Sciatic nerve (tissue), 2 donors: ENCODE measurements at regions not wholly inside any gene's neighbourhood (a gene's known extent, or its start where the extent isn't known, plus 50 kb on each side); places are given as distances from the start of the nearest gene placed in this dataset.
A peak's percentile ranks its signal among the peaks of the same experiment; 100 is the strongest.
"Not testable (repeated sequence)": the region's sequence is repeated elsewhere in the genome, so short reads cannot be mapped to it uniquely, and the experiment has no call there.

Experiments used
- ATAC-seq: fragments of 200-7000 bp; cut with Tn5 transposase; one replicate; pipeline ENCODE4 v1.9.1; 2020; ENCODE audit warnings: mild to moderate bottlenecking, moderate library complexity
- DNase-seq: peaks from one replicate; pipeline ENCODE4 v3.0.0-alpha.2; 2020; ENCODE audit warnings: low spot score
- intact Hi-C: fragments of 100-400 bp; cut with DNase I; formaldehyde crosslinking; loops from one replicate; pipeline ENCODE4 v1.14.2; 2022
- donor health status: DM: no; HTN: no; CAD: no.
- donor health status: DM: no; HTN: no; CAD: no.

- intact Hi-C loops = no loop called here
- DNase-seq (no peak), ATAC-seq (no peak)
Observed at GRCh38 chr15:95019907-95020306, 788.5 kb downstream of the MCTP2 start.

- intact Hi-C loops = no loop called here
- DNase-seq (no peak), ATAC-seq (no peak)
Observed at GRCh38 chr15:95021816-95022215, 790.5 kb downstream of the MCTP2 start.

GRCh38 chr15:95024351-95024750 is 793.0 kb downstream of the MCTP2 start:
- ATAC-seq (no peak), DNase-seq (no peak)
- intact Hi-C loops = no loop called here

- ATAC-seq = peak; percentile 60
- intact Hi-C loops = no loop called here
- DNase-seq = peak; percentile 73
Observed at GRCh38 chr15:95025924-95026728, 794.8 kb downstream of the MCTP2 start.

DNA sequence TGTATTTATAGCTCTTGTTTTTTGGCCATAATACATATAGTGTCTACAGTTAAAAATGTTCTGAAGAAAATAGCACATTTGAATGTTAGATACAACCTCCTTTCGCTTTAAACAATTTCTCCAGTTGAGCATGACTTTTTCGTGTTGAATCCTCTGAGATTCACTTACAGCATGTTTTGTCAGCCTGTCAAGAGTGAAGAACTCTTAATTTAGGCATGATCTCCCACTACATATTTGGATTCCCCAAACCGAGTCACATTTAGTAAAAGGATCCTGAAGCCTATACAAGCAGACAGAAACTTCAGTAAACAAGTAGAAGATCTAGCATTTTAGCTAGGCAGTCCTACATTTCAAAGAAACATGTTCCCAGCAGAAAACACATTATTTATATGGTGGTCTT is 796.6 kb downstream of the MCTP2 start:
- intact Hi-C loops = no loop called here
- DNase-seq = no peak
- no peak for ATAC-seq

DNA sequence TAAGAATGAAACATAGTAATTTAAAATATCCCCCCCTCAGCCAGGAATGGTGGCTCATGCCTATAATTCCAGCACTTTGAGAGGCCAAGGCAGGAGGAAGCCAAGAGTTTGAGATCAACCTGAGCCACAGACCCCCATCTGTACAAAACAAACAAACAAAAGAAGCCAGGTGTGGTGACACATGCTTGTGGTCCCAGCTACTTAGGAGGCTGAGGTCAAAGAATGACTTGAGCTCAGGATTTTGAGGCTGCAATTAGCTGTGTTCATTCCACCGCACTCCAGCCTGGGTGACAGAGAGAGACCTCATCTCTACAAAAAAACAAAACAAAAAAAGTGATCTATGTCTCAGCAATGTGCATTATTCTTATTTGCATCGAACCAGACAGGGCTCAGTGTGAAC is 800.8 kb downstream of the MCTP2 start:
- ATAC-seq (no peak), DNase-seq (no peak)
- intact Hi-C loops = loop anchor here (5.0 kb wide), 1 partner anchor 935 kb away; no protein-coding TSS in a partner anchor

DNA sequence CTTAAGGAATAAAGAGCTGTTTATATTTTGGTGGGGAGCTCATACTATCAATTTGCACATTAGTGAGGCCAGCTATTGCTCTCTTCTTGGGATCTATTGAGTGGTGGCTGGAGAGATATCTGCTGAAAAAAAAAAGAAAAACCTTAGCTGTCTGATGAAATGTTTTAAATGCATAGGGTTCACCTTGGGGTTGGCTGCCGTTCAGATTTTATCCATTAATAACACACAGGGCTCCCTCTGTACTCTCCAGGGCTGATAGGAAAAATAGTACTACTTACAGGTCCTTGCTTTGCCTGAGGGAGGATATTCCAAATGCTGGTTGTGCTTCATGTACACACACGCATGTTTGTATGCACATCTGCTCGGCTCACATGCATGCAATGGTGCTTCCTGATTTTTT is 803.7 kb downstream of the MCTP2 start:
- intact Hi-C loops = no loop called here
- DNase-seq (no peak), ATAC-seq (no peak)

GRCh38 chr15:95041297-95041696 is 809.9 kb downstream of the MCTP2 start:
- intact Hi-C loops = no loop called here

GRCh38 chr15:95043236-95043932 is 812.0 kb downstream of the MCTP2 start:
- intact Hi-C loops, DNase-seq, ATAC-seq: not testable (repeated sequence)

More at GRCh38 chr15:95041297-95041696, 809.9 kb downstream of the MCTP2 start:
- ATAC-seq (peak; percentile 44), DNase-seq (no peak)

DNA sequence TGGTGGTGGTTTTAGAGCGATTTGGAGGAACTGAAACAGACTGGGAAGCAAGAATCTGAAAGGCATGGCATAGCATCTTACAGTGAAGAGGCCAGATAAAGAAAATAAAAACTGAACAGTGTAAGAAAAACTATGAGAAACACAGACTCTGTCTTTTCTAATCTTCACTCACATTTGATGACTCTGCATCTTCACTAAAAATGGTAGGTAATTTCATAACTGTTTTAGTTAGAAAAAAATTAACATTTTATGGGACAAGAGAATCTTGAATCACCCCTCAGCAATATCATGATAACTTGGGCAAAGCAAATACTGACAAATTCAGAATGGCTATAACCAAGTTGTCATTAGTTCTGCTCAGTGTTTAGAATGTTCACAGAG is 812.6 kb downstream of the MCTP2 start:
- ATAC-seq (no peak), DNase-seq (no peak)
- intact Hi-C loops = no loop called here

DNA sequence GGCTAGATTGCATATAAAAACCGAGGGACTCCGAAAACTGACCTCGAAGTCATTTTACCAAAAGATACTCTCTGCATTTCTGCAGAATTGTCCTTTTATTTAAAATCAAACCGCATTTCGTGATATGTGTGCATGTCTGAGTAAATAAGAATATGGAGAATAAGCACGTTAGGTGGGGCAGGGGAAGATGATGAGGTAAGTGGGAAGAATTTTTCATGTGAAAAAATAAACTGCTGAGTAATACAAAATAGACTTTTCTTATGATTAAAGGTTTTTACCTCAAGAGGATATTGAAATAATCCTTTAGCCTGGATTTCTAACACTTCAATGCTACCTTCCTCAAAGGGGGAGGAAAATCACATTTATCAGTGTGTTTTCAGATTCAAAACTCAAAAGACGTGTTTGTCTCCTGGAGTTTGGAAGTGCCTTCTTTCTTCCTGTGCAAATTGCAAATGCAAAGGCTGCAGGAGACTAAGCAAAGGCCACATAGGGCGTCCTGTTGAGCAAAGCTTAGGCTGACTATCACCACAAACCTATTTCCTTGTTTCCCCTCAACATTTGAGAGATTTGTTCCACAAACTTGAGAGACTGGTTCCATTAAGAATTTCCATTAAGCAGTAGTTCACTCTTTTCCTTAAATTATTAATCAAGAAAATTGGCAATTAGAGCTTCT is 813.5 kb downstream of the MCTP2 start:
- DNase-seq (no peak), ATAC-seq (no peak)
- intact Hi-C loops = no loop called here

DNA sequence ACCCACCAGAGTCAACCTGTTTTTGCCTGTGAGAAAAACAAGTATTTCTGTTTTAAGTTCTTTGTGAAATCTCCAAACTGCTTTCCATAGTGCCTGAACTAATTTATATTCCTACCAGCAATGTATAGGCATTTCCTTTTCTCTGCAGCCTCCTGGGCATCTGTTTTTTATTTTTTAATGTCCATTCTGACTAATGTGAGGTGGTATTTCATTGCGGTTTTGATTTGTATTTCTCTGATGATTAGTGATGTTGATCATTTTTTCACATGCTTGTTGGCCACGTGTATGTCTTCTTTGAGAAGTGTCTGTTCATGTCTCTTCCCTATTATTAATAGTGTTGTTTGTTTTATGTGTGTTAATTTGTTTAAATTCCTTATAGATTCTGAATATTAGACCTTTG is 820.5 kb downstream of the MCTP2 start:
- intact Hi-C loops = no loop called here
- no peak for DNase-seq
- ATAC-seq = no peak

- intact Hi-C loops = no loop called here
- DNase-seq (no peak), ATAC-seq (no peak)
Observed at GRCh38 chr15:95059346-95059905, 828.1 kb downstream of the MCTP2 start.

DNA sequence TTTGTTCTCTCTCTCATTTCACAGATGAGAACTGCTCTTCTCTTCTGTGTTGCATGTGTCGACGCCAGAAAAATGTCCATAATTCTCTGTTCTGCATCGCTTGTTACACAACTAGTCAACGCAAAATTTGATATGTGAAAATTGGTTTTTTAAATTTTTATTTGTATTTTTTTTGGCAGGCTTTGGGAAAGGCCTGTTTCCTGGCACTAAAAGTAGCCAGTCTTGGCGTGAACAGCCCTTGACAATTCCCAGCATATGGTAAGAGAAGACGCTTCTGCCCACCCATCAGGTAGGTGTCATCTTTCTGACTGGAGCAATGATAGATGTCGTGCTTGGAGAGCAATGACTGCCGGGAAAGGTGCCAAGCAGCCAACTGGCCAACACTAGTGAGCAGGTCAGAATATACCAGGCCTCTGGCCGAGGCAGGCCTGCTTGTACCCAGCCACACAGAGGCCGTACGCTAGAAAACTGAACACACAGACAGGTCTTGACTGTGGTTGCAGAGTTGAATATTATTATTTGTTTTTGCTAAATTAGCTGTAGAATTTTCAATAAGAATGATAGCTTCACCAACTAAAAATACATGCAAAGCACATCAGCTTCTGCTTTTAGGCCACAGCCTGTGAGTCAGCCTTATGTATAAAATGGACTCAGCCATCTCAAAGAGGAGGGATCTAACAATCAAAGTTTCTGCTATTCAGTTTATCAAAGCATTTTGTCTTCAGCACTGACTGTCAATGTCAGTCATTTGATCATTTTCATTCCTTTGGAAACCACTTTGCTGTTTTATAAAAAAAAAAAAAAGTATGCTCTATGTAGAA is 837.5 kb downstream of the MCTP2 start:
- ATAC-seq (peak; percentile 22), DNase-seq (no peak)
- intact Hi-C loops = no loop called here

- ATAC-seq (no peak), DNase-seq (no peak)
- intact Hi-C loops = no loop called here
Observed at GRCh38 chr15:95075792-95076677, 844.7 kb downstream of the MCTP2 start.

GRCh38 chr15:95076678-95076990 is 845.3 kb downstream of the MCTP2 start:
- no peak for ATAC-seq
- intact Hi-C loops = no loop called here
- DNase-seq = no peak

- DNase-seq = no peak
- intact Hi-C loops = no loop called here
- no peak for ATAC-seq
Observed at GRCh38 chr15:95078003-95078402, 846.6 kb downstream of the MCTP2 start.

DNA sequence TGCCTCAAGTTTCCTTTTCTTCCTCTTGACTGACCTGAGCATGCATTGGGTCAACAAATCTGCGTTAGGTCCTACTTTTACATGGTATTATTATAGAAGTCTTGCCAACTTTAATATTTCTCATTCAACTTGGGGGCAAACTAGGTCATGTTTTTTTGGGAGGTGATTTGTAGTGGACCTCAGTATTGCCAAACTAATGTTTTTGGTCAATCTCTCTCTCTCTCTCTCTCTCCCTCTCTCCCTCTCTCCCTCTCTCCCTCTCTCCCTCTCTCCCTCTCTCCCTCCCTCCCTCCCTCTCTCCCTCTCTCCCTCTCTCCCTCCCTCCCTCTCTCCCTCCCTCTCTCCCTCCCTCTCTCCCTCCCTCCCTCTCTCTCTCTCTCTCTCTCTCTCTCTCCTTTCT is 848.9 kb downstream of the MCTP2 start:
- intact Hi-C loops, ATAC-seq, DNase-seq: not testable (repeated sequence)
